ENCODE measurements at regions not wholly inside any gene's neighbourhood (a gene's known extent, or its start where the extent isn't known, plus 50 kb on each side); places are given as distances from the start of the nearest gene placed in this dataset.

GRCh38 chr4:89586864-89587263 lies 250.1 kb downstream of the SNCA start:
- Mint-ChIP-seq H3K27ac (no peak overlapping the region), H3K9me3 (peaks cover 7% of the 10 kb centered on the region), H3K4me3 (no peak overlapping the region), H3K27me3 (ENCODE audit: insufficient read depth) (peaks cover 36% of the 10 kb centered on the region), H3K4me1 (peaks cover 9% of the 10 kb centered on the region), H3K36me3 (ENCODE audit: low read depth) (peaks cover 2% of the 10 kb centered on the region)
- 61 to 100% methylated on average over 1 to 2 of the region's 2 CpGs for WGBS, 2 experiments (ENCODE audit: insufficient coverage in 1 of 2, insufficient read length in 1 of 2)
- no peak overlapping the region for H3K4me3 ChIP-seq (ENCODE audit: low read length)
- H3K9me3 ChIP-seq (ENCODE audit: control insufficient read depth, low read length) = peaks cover 9% of the 10 kb centered on the region
- H3K36me3 ChIP-seq (ENCODE audit: control insufficient read depth, insufficient read depth, low read length) = no peaks in the 10 kb centered on the region
- no peaks in the 10 kb centered on the region for H3K27me3 ChIP-seq (ENCODE audit: control insufficient read depth, insufficient read depth, low read length, poor library complexity, severe bottlenecking)
- H3K9ac ChIP-seq (ENCODE audit: extremely low read depth, low read length, poor library complexity, severe bottlenecking) = no peak overlapping the region
- no peaks in the 10 kb centered on the region for H3K4me1 ChIP-seq (ENCODE audit: control insufficient read depth, insufficient read depth, low read length)
- peak; percentile 61 for TF ChIP-seq CTCF (conservative IDR thresholded peaks at IDR 0.05)
- no peak for DNase-seq
- H3K27ac ChIP-seq (ENCODE audit: low read depth, low read length) = no peak overlapping the region

- Mint-ChIP-seq H3K9me3 (peaks cover 7% of the 10 kb centered on the region), H3K27me3 (ENCODE audit: insufficient read depth) (peaks cover 30% of the 10 kb centered on the region), H3K4me3 (no peak overlapping the region), H3K4me1 (peaks cover 9% of the 10 kb centered on the region), H3K36me3 (ENCODE audit: low read depth) (peaks cover 2% of the 10 kb centered on the region), H3K27ac (no peak overlapping the region)
- Histone ChIP-seq H3K9ac (ENCODE audit: extremely low read depth, low read length, poor library complexity, severe bottlenecking) (no peak overlapping the region), H3K4me1 (ENCODE audit: control insufficient read depth, insufficient read depth, low read length) (no peaks in the 10 kb centered on the region), H3K27ac (ENCODE audit: low read depth, low read length) (no peak overlapping the region), H3K9me3 (ENCODE audit: control insufficient read depth, low read length) (peaks cover 3% of the 10 kb centered on the region), H3K4me3 (ENCODE audit: low read length) (no peak overlapping the region), H3K36me3 (ENCODE audit: control insufficient read depth, insufficient read depth, low read length) (no peaks in the 10 kb centered on the region), H3K27me3 (ENCODE audit: control insufficient read depth, insufficient read depth, low read length, poor library complexity, severe bottlenecking) (no peaks in the 10 kb centered on the region)
- WGBS, 2 experiments (ENCODE audit: insufficient coverage in 1 of 2, insufficient read length in 1 of 2) = 75 to 91% methylated on average over 2 to 3 of the region's 3 CpGs
- no peak for TF ChIP-seq CTCF (conservative IDR thresholded peaks at IDR 0.05)
- no peak for DNase-seq
Observed at GRCh38 chr4:89586318-89586717, 250.6 kb downstream of the SNCA start.

- Histone ChIP-seq H3K36me3 (ENCODE audit: control insufficient read depth, insufficient read depth, low read length) (no peaks in the 10 kb centered on the region), H3K27me3 (ENCODE audit: control insufficient read depth, insufficient read depth, low read length, poor library complexity, severe bottlenecking) (no peaks in the 10 kb centered on the region), H3K4me3 (ENCODE audit: low read length) (no peak overlapping the region), H3K9me3 (ENCODE audit: control insufficient read depth, low read length) (no peaks in the 10 kb centered on the region), H3K4me1 (ENCODE audit: control insufficient read depth, insufficient read depth, low read length) (no peaks in the 10 kb centered on the region), H3K27ac (ENCODE audit: low read depth, low read length) (no peak overlapping the region), H3K9ac (ENCODE audit: extremely low read depth, low read length, poor library complexity, severe bottlenecking) (no peak overlapping the region)
- WGBS, 2 experiments (ENCODE audit: insufficient coverage in 1 of 2, insufficient read length in 1 of 2) = 96 to 97% methylated on average over 5 of the region's 5 CpGs
- DNase-seq = no peak
- no peak for TF ChIP-seq CTCF (conservative IDR thresholded peaks at IDR 0.05)
- H3K4me1 Mint-ChIP-seq = no peaks in the 10 kb centered on the region
- no peak overlapping the region for H3K27ac Mint-ChIP-seq
- peaks cover 4% of the 10 kb centered on the region for H3K9me3 Mint-ChIP-seq
- H3K36me3 Mint-ChIP-seq (ENCODE audit: low read depth) = no peaks in the 10 kb centered on the region
- H3K4me3 Mint-ChIP-seq = no peak overlapping the region
- peaks cover 8% of the 10 kb centered on the region for H3K27me3 Mint-ChIP-seq (ENCODE audit: insufficient read depth)
Observed at GRCh38 chr4:89582756-89583505, 254.0 kb downstream of the SNCA start.
